Activated CD8-positive, alpha-beta T cell treated with anti-CD3 and anti-CD28 coated beads for 36 hours (primary cell): ENCODE measurements at regions not wholly inside any gene's neighbourhood (a gene's known extent, or its start where the extent isn't known, plus 50 kb on each side); places are given as distances from the start of the nearest gene placed in this dataset.
"Not testable (repeated sequence)": the region's sequence is repeated elsewhere in the genome, so short reads cannot be mapped to it uniquely, and the experiment has no call there.

Experiments
- ATAC-seq: fragments of 200-7000 bp; cut with Tn5 transposase; one replicate; pipeline ENCODE4 v1.10.0; 2021; ENCODE audit warnings: mild to moderate bottlenecking, moderate library complexity
- CTCF ChIA-PET: fragments of 350-600 bp; sonication (Branson Sonifier 250); formaldehyde crosslinking; loops from one replicate; lab custom pipeline; 2021; ENCODE audit warnings: antibody characterized with exemption; lab: Charles Lee
- POLR2A ChIA-PET: fragments of 350-600 bp; sonication (Branson Sonifier 250); formaldehyde crosslinking; loops from one replicate; lab custom pipeline; 2021; ENCODE audit warnings: antibody characterized with exemption; lab: Charles Lee
- DNase-seq: peaks from one replicate; pipeline ENCODE4 v3.0.0-alpha.2; 2020
- H3K27ac Mint-ChIP-seq: one replicate; pipeline ENCODE4 v1.8.0; 2021; ENCODE audit warnings: mild to moderate bottlenecking, mixed read lengths
- H3K27me3 Mint-ChIP-seq: one replicate; pipeline ENCODE4 v1.8.0; 2021; ENCODE audit warnings: mixed read lengths
- H3K36me3 Mint-ChIP-seq: one replicate; pipeline ENCODE4 v1.8.0; 2021; ENCODE audit warnings: low read depth, mixed read lengths
- H3K4me1 Mint-ChIP-seq: one replicate; pipeline ENCODE4 v1.8.0; 2021; ENCODE audit warnings: low read depth, mixed read lengths
- H3K4me3 Mint-ChIP-seq: one replicate; pipeline ENCODE4 v1.8.0; 2021; ENCODE audit warnings: mild to moderate bottlenecking, moderate library complexity, mixed read lengths
- H3K9me3 Mint-ChIP-seq: one replicate; pipeline ENCODE4 v1.8.0; 2021; ENCODE audit warnings: mixed read lengths
- CTCF ChIP-seq: fragments of 200-600 bp; IDR thresholded peaks from one replicate; pipeline ENCODE4 v1.8.0; 2022; ENCODE audit warnings: antibody characterized with exemption, mild to moderate bottlenecking
- intact Hi-C: fragments of 100-400 bp; cut with micrococcal nuclease; formaldehyde crosslinking; loops from one replicate; pipeline ENCODE4 v1.10.0; 2022

- intact Hi-C loops, result no loop called here
- no peaks in the 10 kb centered on the region for H3K27me3 Mint-ChIP-seq
- ChIA-PET CTCF (no interaction called here), POLR2A (no interaction called here)
- H3K27ac Mint-ChIP-seq, result no peak overlapping the region
- no peak for ATAC-seq
- TF ChIP-seq CTCF, result no peak
- H3K4me3 Mint-ChIP-seq, result no peak overlapping the region
- H3K36me3 Mint-ChIP-seq, result no peaks in the 10 kb centered on the region
- no peaks in the 10 kb centered on the region for H3K9me3 Mint-ChIP-seq
- no peaks in the 10 kb centered on the region for H3K4me1 Mint-ChIP-seq
- no peak for DNase-seq
Measured at GRCh38 chr2:194514281-194514680, 1142.7 kb upstream of the SLC39A10 start.

- ATAC-seq, H3K9me3 Mint-ChIP-seq, CTCF ChIA-PET, H3K4me1 Mint-ChIP-seq, H3K27ac Mint-ChIP-seq, intact Hi-C loops, H3K27me3 Mint-ChIP-seq, H3K36me3 Mint-ChIP-seq, POLR2A ChIA-PET, DNase-seq, H3K4me3 Mint-ChIP-seq: not testable (repeated sequence)
Measured at GRCh38 chr2:194511070-194511469, 1146.0 kb upstream of the SLC39A10 start.

GRCh38 chr2:194504876-194505275, 1152.2 kb upstream of the SLC39A10 start:
- H3K27me3 Mint-ChIP-seq, ATAC-seq, CTCF ChIA-PET, intact Hi-C loops, H3K27ac Mint-ChIP-seq, H3K4me3 Mint-ChIP-seq, DNase-seq, H3K4me1 Mint-ChIP-seq, H3K36me3 Mint-ChIP-seq, H3K9me3 Mint-ChIP-seq, POLR2A ChIA-PET: not testable (repeated sequence)

GRCh38 chr2:194495046-194495445, 1162.0 kb upstream of the SLC39A10 start:
- Mint-ChIP-seq H3K27me3 (no peaks in the 10 kb centered on the region), H3K4me3 (no peak overlapping the region), H3K27ac (no peak overlapping the region), H3K9me3 (no peaks in the 10 kb centered on the region), H3K4me1 (no peaks in the 10 kb centered on the region), H3K36me3 (no peaks in the 10 kb centered on the region)
- POLR2A ChIA-PET, result no interaction called here
- intact Hi-C loops, result no loop called here
- ATAC-seq (no peak), DNase-seq (no peak)
- no peak for TF ChIP-seq CTCF
- CTCF ChIA-PET, result no interaction called here

GRCh38 chr2:194494401-194494800, 1162.6 kb upstream of the SLC39A10 start:
- Mint-ChIP-seq H3K4me1 (no peaks in the 10 kb centered on the region), H3K9me3 (no peaks in the 10 kb centered on the region), H3K27ac (no peak overlapping the region), H3K27me3 (no peaks in the 10 kb centered on the region), H3K4me3 (no peak overlapping the region), H3K36me3 (no peaks in the 10 kb centered on the region)
- DNase-seq (no peak), ATAC-seq (no peak)
- POLR2A ChIA-PET, result no interaction called here
- TF ChIP-seq CTCF, result no peak
- intact Hi-C loops, result no loop called here
- CTCF ChIA-PET, result no interaction called here

- Mint-ChIP-seq H3K4me1 (no peaks in the 10 kb centered on the region), H3K4me3 (no peak overlapping the region), H3K36me3 (no peaks in the 10 kb centered on the region), H3K27ac (no peak overlapping the region), H3K27me3 (no peaks in the 10 kb centered on the region), H3K9me3 (no peaks in the 10 kb centered on the region)
- no peak for TF ChIP-seq CTCF
- no peak for DNase-seq
- POLR2A ChIA-PET, result no interaction called here
- CTCF ChIA-PET, result no interaction called here
- peak; percentile 45 for ATAC-seq
- intact Hi-C loops, result no loop called here
Measured at GRCh38 chr2:194491409-194492115, 1165.5 kb upstream of the SLC39A10 start.
